Ascending aorta (tissue), 2 donors: ENCODE measurements at regions not wholly inside any gene's neighbourhood (a gene's known extent, or its start where the extent isn't known, plus 50 kb on each side); places are given as distances from the start of the nearest gene placed in this dataset.

Experiments used
- DNase-seq, 2 donors: peaks; one replicate each; pipeline ENCODE4 v3.0.0-alpha.2; 2019; ENCODE audit warnings: low spot score in 2 of 2
- H3K27ac ChIP-seq, 2 donors: fragments of 200-600 bp; sonication (generic); one replicate each; pipeline ENCODE4 v1.5.1; 2016 to 2017; ENCODE audit warnings: mild to moderate bottlenecking in 1 of 2
- H3K27me3 ChIP-seq: fragments of 200-600 bp; sonication (generic); one replicate; pipeline ENCODE4 v1.5.1; 2017
- H3K36me3 ChIP-seq, 2 donors: fragments of 200-600 bp; sonication (generic); one replicate each; pipeline ENCODE4 v1.5.1; 2016
- H3K4me1 ChIP-seq, 2 donors: fragments of 200-600 bp; sonication (generic); one replicate each; pipeline ENCODE4 v1.5.1; 2016 to 2017; ENCODE audit warnings: mild to moderate bottlenecking in 1 of 2
- H3K4me3 ChIP-seq, 2 donors: fragments of 200-600 bp; sonication (generic); one replicate each; pipeline ENCODE4 v1.5.1; 2016 to 2017; ENCODE audit warnings: mild to moderate bottlenecking in 1 of 2
- H3K9me3 ChIP-seq, 2 donors: fragments of 200-600 bp; sonication (generic); one replicate each; pipeline ENCODE4 v1.5.1; 2016
- CTCF ChIP-seq, 3 experiments: fragments of 200-600 bp in 2 of 3; fragments of 450-650 bp in 1 of 3; sonication (generic) in 2 of 3; IDR thresholded peaks; one replicate each; pipeline ENCODE4 v1.5.1; 2016 to 2019; ENCODE audit warnings: antibody characterized with exemption in 3 of 3, mild to moderate bottlenecking in 1 of 3, moderate library complexity in 1 of 3
- intact Hi-C: fragments of 100-400 bp; cut with DNase I; formaldehyde crosslinking; loops from one replicate; pipeline ENCODE4 v1.15.1; 2023

GRCh38 chr3:65096110-65096745 is 408.4 kb upstream of the ADAMTS9 start:
- Histone ChIP-seq H3K9me3 (no peaks in the 10 kb centered on the region), H3K27me3 (no peaks in the 10 kb centered on the region), H3K4me3 (no peak overlapping the region), H3K4me1 (no peaks in the 10 kb centered on the region), H3K27ac (no peak overlapping the region), H3K36me3 (no peaks in the 10 kb centered on the region)
- no peak for TF ChIP-seq CTCF (IDR thresholded peaks at IDR 0.05)
- intact Hi-C loops = no loop called here
- DNase-seq = no peak

GRCh38 chr3:65094723-65095122 is 406.9 kb upstream of the ADAMTS9 start:
- no peaks in the 10 kb centered on the region for H3K36me3 ChIP-seq
- H3K27me3 ChIP-seq = no peaks in the 10 kb centered on the region
- H3K4me3 ChIP-seq = no peak overlapping the region
- no peaks in the 10 kb centered on the region for H3K9me3 ChIP-seq
- H3K4me1 ChIP-seq = no peaks in the 10 kb centered on the region
- intact Hi-C loops = no loop called here
- no peak for TF ChIP-seq CTCF (IDR thresholded peaks at IDR 0.05)
- no peak for DNase-seq
- no peak overlapping the region for H3K27ac ChIP-seq

GRCh38 chr3:65093641-65094040 is 405.8 kb upstream of the ADAMTS9 start:
- no peak for DNase-seq
- no peak overlapping the region for H3K4me3 ChIP-seq
- H3K4me1 ChIP-seq = no peaks in the 10 kb centered on the region
- no peak for TF ChIP-seq CTCF (IDR thresholded peaks at IDR 0.05)
- H3K9me3 ChIP-seq = no peaks in the 10 kb centered on the region
- no peaks in the 10 kb centered on the region for H3K36me3 ChIP-seq
- H3K27ac ChIP-seq = no peak overlapping the region
- no peaks in the 10 kb centered on the region for H3K27me3 ChIP-seq
- intact Hi-C loops = no loop called here

- H3K36me3 ChIP-seq = no peaks in the 10 kb centered on the region
- no peaks in the 10 kb centered on the region for H3K27me3 ChIP-seq
- no peak for DNase-seq
- no peaks in the 10 kb centered on the region for H3K4me1 ChIP-seq
- no peak for TF ChIP-seq CTCF (IDR thresholded peaks at IDR 0.05)
- intact Hi-C loops = no loop called here
- H3K27ac ChIP-seq = no peak overlapping the region
- no peaks in the 10 kb centered on the region for H3K9me3 ChIP-seq
- H3K4me3 ChIP-seq = no peak overlapping the region
Measured at GRCh38 chr3:65091565-65091964, 403.8 kb upstream of the ADAMTS9 start.

- no peaks in the 10 kb centered on the region for H3K36me3 ChIP-seq
Measured at GRCh38 chr3:65083240-65083639, 395.4 kb upstream of the ADAMTS9 start.

More at GRCh38 chr3:65083240-65083639, 395.4 kb upstream of the ADAMTS9 start:
- H3K27me3 ChIP-seq = no peaks in the 10 kb centered on the region
- no peaks in the 10 kb centered on the region for H3K9me3 ChIP-seq
- intact Hi-C loops = no loop called here
- no peak overlapping the region for H3K27ac ChIP-seq
- H3K4me3 ChIP-seq = no peak overlapping the region
- no peak for TF ChIP-seq CTCF (IDR thresholded peaks at IDR 0.05)
- no peaks in the 10 kb centered on the region for H3K4me1 ChIP-seq
- no peak for DNase-seq
